Epithelial cell of esophagus (primary cell): ENCODE measurements at regions not wholly inside any gene's neighbourhood (a gene's known extent, or its start where the extent isn't known, plus 50 kb on each side); places are given as distances from the start of the nearest gene placed in this dataset.

Experiments
- DNase-seq: peaks from one replicate; pipeline ENCODE4 v3.0.0; 2010; ENCODE audit warnings: low read depth
- H3K4me3 ChIP-seq: 2 replicates; pipeline ENCODE4 v1.5.1; 2011; ENCODE audit warnings: mild to moderate bottlenecking, low read length, control low read depth
- CTCF ChIP-seq: IDR thresholded peaks from 2 replicates; pipeline ENCODE4 v1.5.1; 2011; ENCODE audit warnings: low read depth, mild to moderate bottlenecking, low read length, control low read depth, inconsistent platforms; ENCODE audit not compliant: insufficient read depth; ENCODE audit errors: missing control alignments

DNA sequence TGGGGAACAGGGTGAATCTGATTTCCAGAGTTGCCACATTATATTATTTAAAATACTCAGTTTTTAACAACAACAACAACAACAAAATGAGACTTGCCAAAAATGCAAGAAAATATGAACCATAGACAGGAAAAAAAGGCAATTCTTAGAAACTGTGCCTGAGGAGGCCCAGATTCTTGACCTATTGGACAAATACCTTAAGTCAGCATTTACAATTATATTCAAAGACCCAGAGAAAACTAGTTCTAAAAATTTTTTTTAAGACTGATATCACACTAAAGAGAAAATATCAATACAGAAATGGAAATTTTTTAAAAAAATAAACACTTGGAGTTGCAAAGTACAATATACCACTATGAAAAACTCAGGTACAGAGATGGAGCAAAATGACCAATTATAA is 152.8 kb upstream of the LYPLAL1 start:
- no peak for DNase-seq
- TF ChIP-seq CTCF: no peak
- no peak overlapping the region for H3K4me3 ChIP-seq

DNA sequence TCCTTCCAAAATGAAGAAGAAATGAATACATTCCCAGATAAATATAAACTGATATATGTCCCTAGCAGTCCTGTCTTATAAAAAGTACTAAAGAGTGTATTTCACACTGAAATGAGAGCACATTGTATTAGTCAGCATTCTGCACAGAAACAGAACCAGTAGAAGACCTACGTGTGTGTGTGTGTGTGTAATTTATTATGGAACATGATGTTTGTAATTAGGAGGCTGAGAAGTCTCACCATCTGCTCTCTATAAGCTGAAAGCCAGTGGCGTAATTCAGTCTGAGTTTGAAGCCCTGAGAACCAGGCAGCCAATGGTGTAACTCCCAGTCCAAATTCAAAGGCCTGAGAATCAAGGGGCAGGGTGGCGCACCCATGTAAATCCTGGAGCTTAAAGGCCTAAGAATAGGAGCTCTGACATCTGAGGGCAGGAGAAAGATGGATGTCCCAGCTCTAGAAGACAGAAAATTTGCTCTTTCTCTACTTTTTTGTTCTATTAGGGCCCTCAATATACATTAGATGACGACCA is 146.5 kb upstream of the LYPLAL1 start:
- H3K4me3 ChIP-seq: no peak overlapping the region
- no peak for TF ChIP-seq CTCF
- DNase-seq: no peak

DNA sequence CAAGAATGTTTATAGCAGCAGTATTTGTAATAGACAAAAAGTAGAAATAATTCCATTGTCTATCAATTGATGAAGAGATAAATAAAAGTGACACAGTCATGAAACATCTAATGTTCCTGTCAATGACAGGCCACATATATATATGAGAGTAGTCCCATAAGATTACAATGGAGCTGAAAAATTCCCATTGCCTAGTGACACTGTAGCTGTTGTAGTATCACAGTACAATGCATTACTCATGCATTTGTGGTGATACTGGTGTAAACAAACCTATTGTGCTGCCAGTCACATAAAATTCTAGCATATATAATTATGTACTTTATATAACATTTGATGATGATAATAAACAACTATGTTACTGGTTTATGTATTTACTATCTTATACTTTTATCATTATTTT is 141.9 kb upstream of the LYPLAL1 start:
- peak; percentile 53 for DNase-seq
- TF ChIP-seq CTCF: no peak

GRCh38 chr1:219038398-219038797 is 135.3 kb upstream of the LYPLAL1 start:
- no peak overlapping the region for H3K4me3 ChIP-seq
- DNase-seq: no peak
- no peak for TF ChIP-seq CTCF

More for the DNA sequence above, 141.9 kb upstream of the LYPLAL1 start:
- no peak overlapping the region for H3K4me3 ChIP-seq

GRCh38 chr1:219039017-219039681 is 134.5 kb upstream of the LYPLAL1 start:
- no peak for DNase-seq
- no peak for TF ChIP-seq CTCF
- H3K4me3 ChIP-seq: no peak overlapping the region

DNA sequence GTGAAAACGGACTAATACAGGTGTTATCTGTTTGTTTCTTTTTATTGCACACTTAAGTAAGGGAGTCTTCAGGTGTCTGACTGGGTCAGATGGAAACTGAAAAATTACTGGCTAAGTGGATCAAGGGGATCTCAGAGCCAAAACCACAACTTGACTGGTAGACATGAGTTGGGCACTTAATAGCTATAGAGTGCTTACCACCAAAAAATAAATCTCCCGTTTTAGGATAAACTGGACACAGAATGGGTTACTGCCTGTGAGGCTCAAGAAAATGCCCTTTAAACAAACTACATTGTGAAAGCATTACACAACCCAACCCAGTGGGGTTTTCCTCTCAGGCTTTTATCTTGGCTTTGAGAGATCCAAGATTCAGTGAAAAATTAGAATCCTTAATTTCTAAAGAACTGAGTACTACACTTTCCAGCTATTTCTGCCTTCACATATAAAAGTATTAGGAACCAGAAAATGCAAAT is 134.0 kb upstream of the LYPLAL1 start:
- TF ChIP-seq CTCF: no peak
- H3K4me3 ChIP-seq: no peak overlapping the region
- no peak for DNase-seq

GRCh38 chr1:219040291-219040690 is 133.4 kb upstream of the LYPLAL1 start:
- TF ChIP-seq CTCF: no peak
- DNase-seq: no peak
- no peak overlapping the region for H3K4me3 ChIP-seq
